Fibroblast of peridontal ligament (primary cell): ENCODE measurements at regions not wholly inside any gene's neighbourhood (a gene's known extent, or its start where the extent isn't known, plus 50 kb on each side); places are given as distances from the start of the nearest gene placed in this dataset.

Experiments
- DNase-seq: peaks from one replicate; pipeline ENCODE4 v3.0.0-alpha.2; 2010; ENCODE audit errors: extremely low read depth

- DNase-seq = no peak
Observed at GRCh38 chr16:87127766-87128147, 189.4 kb downstream of the C16orf95 start.

- no peak for DNase-seq
Observed at GRCh38 chr16:87129771-87130170, 187.4 kb downstream of the C16orf95 start.

- DNase-seq = no peak
Observed at GRCh38 chr16:87131061-87131995, 185.9 kb downstream of the C16orf95 start.

GRCh38 chr16:87131996-87132345 lies 185.2 kb downstream of the C16orf95 start:
- DNase-seq = no peak

GRCh38 chr16:87132361-87133014 lies 184.7 kb downstream of the C16orf95 start:
- DNase-seq = peak; percentile 57

GRCh38 chr16:87133112-87133850 lies 183.9 kb downstream of the C16orf95 start:
- no peak for DNase-seq

GRCh38 chr16:87133966-87134627 lies 183.1 kb downstream of the C16orf95 start:
- DNase-seq = no peak

GRCh38 chr16:87134628-87134995 lies 182.6 kb downstream of the C16orf95 start:
- DNase-seq = no peak

GRCh38 chr16:87135246-87136030 lies 181.8 kb downstream of the C16orf95 start:
- DNase-seq = no peak

- DNase-seq = no peak
Observed at GRCh38 chr16:87138316-87138715, 178.9 kb downstream of the C16orf95 start.

- DNase-seq = no peak
Observed at GRCh38 chr16:87138738-87139267, 178.4 kb downstream of the C16orf95 start.

- no peak for DNase-seq
Observed at GRCh38 chr16:87140211-87141200, 176.7 kb downstream of the C16orf95 start.

- DNase-seq = no peak
Observed at GRCh38 chr16:87141402-87141801, 175.8 kb downstream of the C16orf95 start.

- DNase-seq = no peak
Observed at GRCh38 chr16:87143661-87144121, 173.5 kb downstream of the C16orf95 start.

GRCh38 chr16:87144232-87144631 lies 173.0 kb downstream of the C16orf95 start:
- DNase-seq = no peak

- peak; percentile 68 for DNase-seq
Observed at GRCh38 chr16:87145181-87146176, 171.7 kb downstream of the C16orf95 start.

- DNase-seq = no peak
Observed at GRCh38 chr16:87146676-87147075, 170.5 kb downstream of the C16orf95 start.

GRCh38 chr16:87149051-87149450 lies 168.1 kb downstream of the C16orf95 start:
- DNase-seq = peak; percentile 36
